NCI-H510A treated with DMSO at 0.1 percent for 48 hours (cell line): ENCODE measurements at regions not wholly inside any gene's neighbourhood (a gene's known extent, or its start where the extent isn't known, plus 50 kb on each side); places are given as distances from the start of the nearest gene placed in this dataset.
"Not testable (repeated sequence)": the region's sequence is repeated elsewhere in the genome, so short reads cannot be mapped to it uniquely, and the experiment has no call there.

ENCODE experiments used
- DNase-seq: peaks from one replicate; lab custom pipeline; 2025; lab: John Stamatoyannopoulos, UW

DNA sequence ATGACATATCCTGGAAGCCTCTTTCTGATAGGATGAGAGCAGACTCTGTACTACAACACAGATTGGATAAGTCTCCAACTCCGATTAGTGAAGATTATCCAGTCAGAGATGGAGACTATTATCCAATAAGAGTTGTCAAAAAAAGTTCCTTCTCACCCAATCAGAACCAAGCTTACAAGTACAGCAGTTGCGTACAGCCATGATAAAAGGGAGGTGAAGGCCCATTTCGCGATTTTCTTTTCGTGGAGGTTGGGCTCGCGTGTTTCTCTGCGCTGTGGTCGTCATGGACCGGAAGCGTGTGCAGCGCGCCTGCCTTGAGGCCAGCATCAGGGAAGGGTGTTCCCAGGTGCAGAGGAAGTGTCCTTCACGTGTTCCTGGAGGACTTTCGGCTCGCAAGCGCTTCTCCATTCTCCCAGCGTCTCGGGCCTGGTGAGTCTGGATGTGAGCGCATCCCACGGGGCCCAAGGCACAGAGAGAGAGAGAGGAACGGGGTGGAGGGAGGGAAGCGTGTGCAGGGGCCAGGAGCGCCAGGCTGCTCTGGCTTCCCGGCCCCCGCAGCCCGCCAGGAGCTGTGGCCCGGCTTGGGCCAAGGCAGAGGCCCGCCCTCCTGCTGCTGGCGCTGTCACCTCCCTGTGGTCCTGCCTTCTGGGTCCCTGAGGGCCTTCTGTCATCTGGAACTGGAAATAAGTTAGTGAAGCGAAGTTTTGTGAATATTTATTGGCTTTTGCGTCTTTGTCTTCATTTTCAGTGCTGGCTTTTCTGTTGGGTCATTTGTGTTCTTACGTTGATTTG lies 53.9 kb downstream of the CDRT15L2 start:
- not testable (repeated sequence) for DNase-seq

- not testable (repeated sequence) for DNase-seq
Measured at GRCh38 chr17:20640147-20640546, 60.6 kb downstream of the CDRT15L2 start.

DNA sequence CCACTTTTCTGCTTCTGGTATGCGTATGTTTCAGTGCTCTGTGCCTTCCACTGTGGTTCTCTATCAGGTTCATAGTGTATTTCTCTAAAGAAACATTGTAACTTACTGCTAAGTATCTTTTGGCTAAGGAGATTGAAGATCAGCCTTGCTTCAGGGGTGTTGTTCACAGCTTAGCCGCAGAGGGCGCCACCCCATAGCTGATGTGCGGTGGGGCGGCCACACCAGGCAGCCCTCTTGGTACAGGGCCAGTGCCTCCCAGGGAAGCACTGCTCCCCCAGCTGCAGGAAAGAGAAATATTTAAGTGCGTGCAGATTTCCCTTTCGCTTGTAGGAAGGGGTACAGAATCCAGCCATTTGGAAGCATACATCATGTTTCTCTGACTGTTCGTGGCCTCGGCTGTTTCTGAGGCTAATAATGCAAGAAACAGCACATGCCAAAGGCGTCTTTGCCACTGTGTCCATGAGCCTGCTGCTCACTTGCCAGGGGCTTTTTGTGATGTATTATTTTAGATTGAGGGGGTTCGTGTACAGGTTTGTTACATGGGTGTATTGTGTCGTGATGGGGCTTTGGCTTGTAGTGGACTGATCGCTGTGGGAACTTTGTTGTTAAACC lies 67.2 kb downstream of the CDRT15L2 start:
- peak; percentile 74 for DNase-seq

- DNase-seq: not testable (repeated sequence)
Measured at GRCh38 chr17:20649097-20649767, 69.7 kb downstream of the CDRT15L2 start.

DNA sequence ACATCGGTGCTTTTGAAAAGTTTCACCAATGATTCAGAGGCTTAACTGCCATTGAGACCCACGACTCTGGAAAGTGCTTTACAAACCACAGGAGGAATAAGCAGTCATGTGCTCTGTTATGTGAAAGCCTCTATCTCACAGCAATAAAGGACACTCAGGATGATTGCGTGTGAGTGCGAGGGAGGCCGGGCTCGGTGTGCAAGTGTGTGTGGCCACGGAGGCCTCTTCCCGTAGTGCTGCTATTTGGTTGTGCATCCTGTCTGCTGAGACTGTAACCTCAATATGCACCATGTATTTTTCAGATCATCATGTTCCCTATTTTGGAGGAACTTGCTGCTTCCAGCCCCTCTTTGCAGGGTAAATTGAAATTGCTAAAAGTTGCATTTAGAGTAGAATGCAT lies 71.5 kb downstream of the CDRT15L2 start:
- DNase-seq: not testable (repeated sequence)

- not testable (repeated sequence) for DNase-seq
Measured at GRCh38 chr17:20651736-20652135, 72.2 kb downstream of the CDRT15L2 start.

DNA sequence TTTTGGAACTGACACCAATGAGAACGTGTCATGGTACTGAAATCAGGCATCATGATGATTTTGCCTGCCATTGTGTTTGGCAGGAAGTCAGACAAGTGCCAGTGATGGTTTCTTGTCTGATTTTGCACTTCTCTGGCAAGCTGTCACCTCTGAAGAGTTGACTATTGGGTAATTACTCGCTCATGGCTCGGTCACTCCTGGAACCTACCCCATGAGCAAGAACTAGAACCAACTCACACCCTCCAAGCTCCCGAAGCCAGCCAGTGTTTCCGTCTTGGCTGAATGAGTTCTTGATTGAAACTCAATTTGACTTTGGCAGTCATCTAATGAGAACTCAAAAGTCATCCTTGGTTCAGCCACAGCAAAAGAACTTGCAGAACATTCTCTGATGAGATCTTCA lies 73.9 kb downstream of the CDRT15L2 start:
- DNase-seq: not testable (repeated sequence)

DNA sequence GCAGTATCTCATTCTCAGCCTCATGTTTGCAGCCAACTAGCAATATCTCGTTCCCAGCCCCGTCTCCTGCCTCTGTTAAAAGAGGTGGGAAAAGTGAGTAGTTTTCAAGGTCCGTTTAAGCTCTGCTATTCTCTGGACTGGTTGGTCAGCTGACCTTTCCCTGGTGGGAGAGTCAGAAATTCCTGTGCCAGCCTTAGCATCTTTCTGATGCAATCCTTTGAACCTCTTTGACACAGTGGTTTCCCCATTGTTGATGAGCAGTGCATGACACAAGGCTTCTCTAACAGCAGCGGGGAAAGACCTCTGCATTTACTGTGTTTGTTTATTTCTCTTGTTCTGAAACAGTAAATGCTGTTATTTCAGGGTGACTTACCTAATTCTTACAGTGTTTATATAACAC lies 74.6 kb downstream of the CDRT15L2 start:
- not testable (repeated sequence) for DNase-seq

- DNase-seq: not testable (repeated sequence)
Measured at GRCh38 chr17:20654575-20654974, 75.1 kb downstream of the CDRT15L2 start.

DNA sequence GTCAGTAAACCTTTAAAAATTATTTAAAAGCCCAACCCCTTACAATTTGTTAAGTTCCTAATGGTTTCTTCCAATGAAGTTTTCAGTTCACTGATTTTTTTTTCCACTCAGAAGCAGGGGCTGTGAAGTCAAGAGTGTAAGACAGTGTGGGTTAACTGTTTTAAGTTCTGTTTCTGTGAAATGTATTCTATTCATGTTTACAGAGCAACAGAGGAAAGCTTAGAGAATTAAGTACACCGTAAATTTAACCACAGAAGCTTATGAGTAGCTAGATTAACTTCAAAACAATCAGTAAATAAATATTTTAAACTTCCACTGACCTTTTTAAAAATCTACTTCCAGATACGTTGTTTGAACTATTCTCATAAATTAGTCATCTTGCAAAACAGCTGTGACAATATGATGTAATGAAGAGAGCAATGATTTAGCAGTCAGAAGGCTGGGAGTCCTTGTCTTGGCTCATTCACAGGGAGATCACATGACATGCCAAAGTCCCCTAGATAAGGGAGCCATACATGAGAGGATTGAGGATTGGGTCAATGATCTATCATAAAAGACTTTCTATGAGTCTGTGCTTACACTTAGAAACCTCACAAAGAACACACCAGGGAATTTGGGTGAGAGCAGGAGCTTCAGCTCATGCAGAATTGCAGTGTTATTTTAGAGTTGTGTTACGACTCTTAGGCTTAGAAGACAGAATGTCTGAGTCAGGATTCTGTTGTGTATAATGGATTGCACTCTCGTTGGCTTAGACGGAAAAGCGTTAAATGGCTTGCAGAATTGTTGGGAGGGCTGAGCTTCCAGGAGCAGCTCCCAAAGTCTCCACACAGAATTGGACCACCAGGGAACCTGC lies 85.8 kb downstream of the CDRT15L2 start:
- not testable (repeated sequence) for DNase-seq

DNA sequence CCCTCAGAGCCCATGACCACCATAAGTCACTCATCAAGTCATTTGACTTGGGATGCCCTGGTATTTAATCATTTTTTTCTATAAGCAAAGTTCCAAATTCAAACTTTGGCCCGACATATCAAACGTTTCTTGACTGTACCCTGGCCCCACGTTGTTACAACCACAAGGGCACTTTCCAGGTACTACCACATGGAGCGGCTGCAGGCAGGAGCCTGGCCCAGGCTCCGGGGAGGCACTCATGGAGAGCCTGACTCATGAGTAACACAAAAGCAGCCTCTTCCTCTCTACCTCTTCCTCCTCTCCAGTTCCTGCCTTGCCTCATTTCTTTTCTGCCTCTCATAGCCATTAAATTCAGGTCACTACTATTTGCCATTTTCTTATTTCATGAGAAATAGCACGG lies 87.2 kb downstream of the CDRT15L2 start:
- DNase-seq: not testable (repeated sequence)

DNA sequence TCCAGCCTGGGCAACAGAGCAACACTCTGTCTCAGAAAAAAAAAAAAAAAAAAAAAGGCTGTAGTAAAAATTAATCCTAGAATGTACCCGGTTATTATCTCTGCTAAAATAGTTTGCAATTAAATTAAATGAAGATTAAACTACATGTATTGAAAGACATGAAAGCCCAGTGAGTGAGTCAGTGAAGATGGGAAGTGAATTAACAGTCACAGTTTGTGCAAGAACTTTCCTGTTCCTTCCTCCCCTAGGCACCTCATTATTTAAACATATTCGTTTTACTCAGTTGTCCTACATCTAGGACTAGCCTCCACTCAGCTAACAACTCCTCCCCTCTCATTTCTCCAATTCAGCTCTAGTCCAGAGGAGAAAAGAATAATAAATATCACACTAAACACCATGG lies 88.2 kb downstream of the CDRT15L2 start:
- not testable (repeated sequence) for DNase-seq

DNA sequence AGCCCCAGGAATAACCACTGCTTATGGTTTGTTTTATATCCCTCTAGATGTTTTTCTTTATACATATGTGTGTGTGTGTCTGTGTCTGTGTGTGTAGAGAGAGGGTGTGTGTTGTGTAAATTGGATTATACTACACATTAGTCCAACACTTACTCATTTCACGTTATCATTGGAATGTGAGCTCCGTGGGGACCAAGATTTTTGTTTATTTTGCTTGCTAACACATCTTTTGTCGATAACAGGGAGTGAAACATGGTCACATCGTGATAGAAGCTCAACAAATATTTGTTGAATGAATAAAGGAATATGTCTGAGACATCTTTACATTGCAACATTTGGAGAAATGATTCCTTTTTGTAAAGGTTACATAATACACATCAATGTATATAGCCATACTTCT lies 88.8 kb downstream of the CDRT15L2 start:
- not testable (repeated sequence) for DNase-seq

DNA sequence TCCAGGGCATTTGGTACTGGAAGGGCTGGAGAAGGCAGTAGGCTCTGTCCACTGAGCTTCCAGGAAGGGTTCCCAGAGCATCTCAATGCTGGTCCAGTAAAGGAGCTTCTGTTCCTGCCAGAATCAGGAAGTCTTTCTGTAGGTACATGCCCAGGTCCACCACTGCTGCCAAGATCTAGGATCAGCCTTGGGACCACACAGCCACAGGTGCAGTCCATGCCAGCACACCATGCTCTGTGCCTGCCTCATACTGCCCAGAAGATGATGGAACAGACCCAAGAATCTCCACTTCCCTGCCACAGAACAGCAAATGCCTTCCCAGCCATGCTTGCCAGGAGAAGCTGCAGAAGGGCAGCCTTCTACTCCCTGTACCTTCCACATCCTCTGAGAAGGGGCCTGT lies 89.3 kb downstream of the CDRT15L2 start:
- not testable (repeated sequence) for DNase-seq

- not testable (repeated sequence) for DNase-seq
Measured at GRCh38 chr17:20670506-20670905, 91.0 kb downstream of the CDRT15L2 start.

GRCh38 chr17:20674374-20674773 lies 94.8 kb downstream of the CDRT15L2 start:
- DNase-seq: not testable (repeated sequence)

DNA sequence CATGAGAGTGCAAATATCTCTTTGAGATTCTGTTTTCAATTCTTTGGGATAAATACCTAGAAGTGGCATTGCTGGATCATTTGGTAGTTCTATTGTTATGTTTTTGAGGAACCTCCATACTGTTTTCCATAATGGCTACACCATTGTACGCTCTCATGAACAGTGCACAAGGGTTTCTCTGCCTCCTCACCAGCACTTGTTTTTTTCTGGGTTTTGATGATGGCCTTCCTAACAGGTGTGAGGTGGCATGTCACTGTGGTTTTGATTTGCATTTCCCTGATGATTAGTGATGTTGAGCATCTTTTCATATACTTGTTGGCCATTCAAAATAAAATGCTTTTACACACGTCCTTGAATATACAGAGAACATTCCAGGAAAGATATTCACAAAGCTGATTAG lies 96.2 kb downstream of the CDRT15L2 start:
- DNase-seq: not testable (repeated sequence)

DNA sequence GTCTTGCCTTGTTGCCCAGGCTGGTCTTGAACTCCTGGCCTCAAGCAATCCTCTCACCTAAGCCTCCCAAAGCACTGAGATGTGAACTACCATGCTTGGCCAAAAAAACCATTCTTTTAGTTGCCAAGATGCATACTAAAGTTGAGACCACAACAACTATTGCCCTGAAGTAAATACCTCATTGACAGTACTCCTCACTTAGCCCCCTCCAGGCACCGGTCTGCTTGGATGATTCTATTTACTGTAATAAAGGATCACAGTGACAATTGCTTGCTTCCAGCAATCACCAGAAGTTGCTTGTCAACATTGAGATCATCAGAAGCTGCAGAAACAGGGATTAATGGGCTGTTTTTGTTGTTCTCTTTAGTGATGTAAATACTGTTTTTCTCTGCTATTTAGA lies 97.1 kb downstream of the CDRT15L2 start:
- DNase-seq: not testable (repeated sequence)

- not testable (repeated sequence) for DNase-seq
Measured at GRCh38 chr17:20677469-20677868, 97.9 kb downstream of the CDRT15L2 start.

GRCh38 chr17:20678424-20678823 lies 98.9 kb downstream of the CDRT15L2 start:
- DNase-seq: not testable (repeated sequence)

DNA sequence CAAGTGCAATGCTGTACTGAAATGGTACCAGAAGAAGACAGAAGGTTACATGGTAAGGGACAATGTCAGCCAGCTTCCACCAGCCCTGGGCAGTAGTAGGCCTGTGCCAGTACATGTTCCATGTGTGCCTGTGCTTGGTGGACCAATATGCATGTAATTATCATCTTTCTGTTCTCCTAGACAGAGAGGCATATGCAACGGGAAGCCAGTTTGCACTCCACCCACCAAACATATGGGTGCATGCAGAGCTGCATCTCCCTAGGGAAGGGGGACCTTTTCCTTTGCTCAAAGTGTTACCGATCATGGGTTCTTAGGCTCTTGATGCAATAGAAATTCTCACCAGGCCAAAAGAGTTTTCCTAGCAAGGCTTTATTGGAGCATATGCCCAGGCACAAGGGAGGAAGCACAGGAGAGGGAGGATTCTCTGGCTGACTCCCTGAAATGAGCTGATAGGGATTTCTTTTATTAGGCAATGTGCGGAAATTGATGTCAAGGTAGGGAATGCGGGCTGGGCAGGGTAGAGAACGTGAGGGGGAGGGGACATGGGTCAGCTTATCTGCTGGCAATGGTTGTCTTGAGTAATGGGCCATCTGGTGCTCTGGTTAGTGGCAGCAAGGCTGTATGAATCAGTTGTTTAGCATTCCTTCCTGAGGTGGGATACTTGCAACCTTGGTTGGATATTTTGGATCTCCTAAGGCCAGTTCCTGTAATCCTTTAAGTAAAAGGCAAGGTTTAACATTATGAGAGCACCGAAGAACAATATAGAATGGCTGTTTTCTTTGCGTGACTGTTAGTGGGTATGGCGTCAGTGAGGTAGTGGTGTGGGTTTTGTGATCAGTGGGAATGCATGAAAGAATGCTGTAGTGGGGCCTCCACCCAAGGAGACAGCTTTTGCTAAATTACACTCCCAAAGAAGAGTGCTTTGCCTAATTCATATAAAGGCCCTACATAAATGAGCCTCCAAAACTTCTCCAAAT lies 102.5 kb downstream of the CDRT15L2 start:
- not testable (repeated sequence) for DNase-seq
